ENCODE measurements at regions not wholly inside any gene's neighbourhood (a gene's known extent, or its start where the extent isn't known, plus 50 kb on each side); places are given as distances from the start of the nearest gene placed in this dataset.

DNA sequence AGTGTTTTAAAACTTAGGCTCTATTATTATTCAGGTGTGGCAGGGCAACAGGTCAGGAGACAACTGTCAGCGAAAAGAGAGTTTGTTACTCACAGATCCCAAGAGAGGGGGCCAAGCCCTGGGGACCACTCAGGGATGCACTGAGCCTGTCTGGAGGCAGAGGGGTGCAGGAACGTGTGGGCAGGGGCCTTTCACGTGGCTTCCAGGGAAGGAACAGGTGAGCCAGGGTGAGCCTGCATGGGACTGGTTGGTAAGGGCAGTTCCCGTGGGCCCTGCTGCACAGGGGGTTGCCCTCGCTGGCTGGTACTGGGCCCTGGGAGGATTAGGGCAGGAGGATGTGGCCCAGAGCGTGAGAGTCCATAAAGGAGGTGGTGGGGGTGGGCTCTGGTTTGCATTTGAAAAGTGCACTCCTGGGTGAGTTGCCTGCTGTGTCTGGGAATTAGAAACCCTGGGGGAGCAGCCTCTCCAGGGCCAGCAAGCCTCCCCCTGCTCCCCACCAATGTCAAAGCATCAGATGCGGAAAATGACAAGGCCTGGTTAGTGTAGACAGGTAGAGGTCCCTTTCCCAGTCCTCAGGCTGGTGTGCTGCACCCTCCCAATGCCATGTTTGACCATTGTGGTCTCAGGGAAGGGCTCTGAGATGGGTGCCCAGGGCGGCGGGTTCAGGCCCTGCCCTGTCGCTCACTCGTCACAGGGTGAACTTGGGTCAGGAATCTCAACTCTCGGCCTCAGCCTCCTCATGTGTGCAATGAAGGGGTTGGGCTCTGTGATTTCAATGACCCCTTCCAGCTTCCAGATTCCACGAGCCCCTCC lies 127.4 kb upstream of the RPS6KA2 start:
- no peak overlapping the region for H3K27ac ChIP-seq (ENCODE audit: extremely low read depth, low read depth, low read length)
- H3K4me1 ChIP-seq (ENCODE audit: control insufficient read depth, insufficient read depth, low read length), result no peaks in the 10 kb centered on the region
- no peaks in the 10 kb centered on the region for H3K9me3 ChIP-seq (ENCODE audit: control insufficient read depth, insufficient read depth, low read depth, low read length)
- TF ChIP-seq ZSCAN16 (tag by site-specific recombination; IDR thresholded peaks at IDR 0.05), result no peak
- peak; percentile 47 for TF ChIP-seq ZIC2 (tag by site-specific recombination; IDR thresholded peaks at IDR 0.05)
- TF ChIP-seq, protein P1, sequence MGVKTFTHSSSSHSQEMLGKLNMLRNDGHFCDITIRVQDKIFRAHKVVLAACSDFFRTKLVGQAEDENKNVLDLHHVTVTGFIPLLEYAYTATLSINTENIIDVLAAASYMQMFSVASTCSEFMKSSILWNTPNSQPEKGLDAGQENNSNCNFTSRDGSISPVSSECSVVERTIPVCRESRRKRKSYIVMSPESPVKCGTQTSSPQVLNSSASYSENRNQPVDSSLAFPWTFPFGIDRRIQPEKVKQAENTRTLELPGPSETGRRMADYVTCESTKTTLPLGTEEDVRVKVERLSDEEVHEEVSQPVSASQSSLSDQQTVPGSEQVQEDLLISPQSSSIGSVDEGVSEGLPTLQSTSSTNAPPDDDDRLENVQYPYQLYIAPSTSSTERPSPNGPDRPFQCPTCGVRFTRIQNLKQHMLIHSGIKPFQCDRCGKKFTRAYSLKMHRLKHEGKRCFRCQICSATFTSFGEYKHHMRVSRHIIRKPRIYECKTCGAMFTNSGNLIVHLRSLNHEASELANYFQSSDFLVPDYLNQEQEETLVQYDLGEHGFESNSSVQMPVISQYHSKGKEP (tag by site-specific recombination; IDR thresholded peaks at IDR 0.05), result no peak
- no peak for TF ChIP-seq KLF16 (tag by site-specific recombination; IDR thresholded peaks at IDR 0.05)
- no peak for TF ChIP-seq ZNF2 (tag by site-specific recombination; IDR thresholded peaks at IDR 0.05)
- no peak for TF ChIP-seq ZNF561 (tag by site-specific recombination; IDR thresholded peaks at IDR 0.05; ENCODE audit: borderline replicate concordance)
- peak; percentile 61 for TF ChIP-seq ZNF266 (tag by site-specific recombination; IDR thresholded peaks at IDR 0.05; ENCODE audit: low read depth)
- TF ChIP-seq ZNF138 (tag by site-specific recombination; IDR thresholded peaks at IDR 0.05; ENCODE audit: borderline replicate concordance), result no peak
- TF ChIP-seq ZNF202 (tag by site-specific recombination; IDR thresholded peaks at IDR 0.05; ENCODE audit: borderline replicate concordance), result no peak
- TF ChIP-seq SCRT2 (tag by site-specific recombination; IDR thresholded peaks at IDR 0.05), result no peak
- TF ChIP-seq ZNF19 (tag by site-specific recombination; IDR thresholded peaks at IDR 0.05; ENCODE audit: low read depth), result no peak
- no peak for TF ChIP-seq REPIN1 (tag by site-specific recombination; IDR thresholded peaks at IDR 0.05; ENCODE audit: low read depth)
- TF ChIP-seq, protein P2, sequence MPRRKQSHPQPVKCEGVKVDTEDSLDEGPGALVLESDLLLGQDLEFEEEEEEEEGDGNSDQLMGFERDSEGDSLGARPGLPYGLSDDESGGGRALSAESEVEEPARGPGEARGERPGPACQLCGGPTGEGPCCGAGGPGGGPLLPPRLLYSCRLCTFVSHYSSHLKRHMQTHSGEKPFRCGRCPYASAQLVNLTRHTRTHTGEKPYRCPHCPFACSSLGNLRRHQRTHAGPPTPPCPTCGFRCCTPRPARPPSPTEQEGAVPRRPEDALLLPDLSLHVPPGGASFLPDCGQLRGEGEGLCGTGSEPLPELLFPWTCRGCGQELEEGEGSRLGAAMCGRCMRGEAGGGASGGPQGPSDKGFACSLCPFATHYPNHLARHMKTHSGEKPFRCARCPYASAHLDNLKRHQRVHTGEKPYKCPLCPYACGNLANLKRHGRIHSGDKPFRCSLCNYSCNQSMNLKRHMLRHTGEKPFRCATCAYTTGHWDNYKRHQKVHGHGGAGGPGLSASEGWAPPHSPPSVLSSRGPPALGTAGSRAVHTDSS (tag by site-specific recombination; IDR thresholded peaks at IDR 0.05), result no peak
- no peak for TF ChIP-seq KLF8 (tag by site-specific recombination; IDR thresholded peaks at IDR 0.05)
- 0 out of 2 replicates have a peak, but pooled peaks have one; percentile 18 for TF ChIP-seq GLIS1 (tag by site-specific recombination; IDR thresholded peaks at IDR 0.05)
- H3K4me3 ChIP-seq (ENCODE audit: low read depth, low read length), result no peak overlapping the region
- ChIA-PET CTCF (no interaction called here), POLR2A (no interaction called here)
- H3K36me3 ChIP-seq (ENCODE audit: control insufficient read depth in 2 of 2, insufficient read depth in 1 of 2, low read length in 2 of 2), result no peaks in the 10 kb centered on the region

DNA sequence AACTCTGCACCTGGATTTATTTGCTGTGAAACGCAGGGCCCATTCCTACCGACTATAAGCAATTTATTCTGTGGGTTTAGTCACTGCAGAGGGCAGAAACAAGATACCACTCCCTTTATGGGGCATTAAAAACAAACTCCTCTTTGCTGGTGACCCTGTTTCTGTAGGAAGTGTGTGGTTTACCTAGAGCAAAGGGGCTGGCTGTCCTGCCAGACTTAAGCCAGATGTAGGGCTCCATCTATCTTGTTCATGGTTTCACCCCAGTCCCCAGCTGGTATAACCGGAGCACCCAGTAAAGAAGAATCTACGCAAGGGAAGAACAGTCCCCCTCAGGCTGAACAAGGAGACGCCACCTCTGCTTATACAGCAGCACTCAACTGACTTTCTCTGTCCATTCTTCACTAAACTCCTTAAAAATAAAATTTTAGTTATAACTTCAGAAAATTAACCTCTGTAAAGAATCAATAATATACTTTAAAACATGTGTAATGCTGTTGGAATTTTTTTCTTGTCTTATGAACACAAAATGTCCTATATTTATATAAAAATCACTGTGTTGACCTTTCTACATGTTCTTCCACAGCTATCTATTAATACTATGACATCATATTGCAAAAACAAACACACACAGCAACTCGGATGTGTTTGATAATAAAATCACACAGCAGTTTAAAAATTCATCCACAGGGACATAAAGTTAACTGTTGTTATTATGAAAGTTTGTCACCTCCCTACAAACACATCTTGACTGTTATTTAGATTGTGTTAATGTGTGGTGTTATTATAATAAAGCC lies 126.1 kb upstream of the RPS6KA2 start:
- Histone ChIP-seq H3K4me1 (ENCODE audit: control insufficient read depth, insufficient read depth, low read length) (no peaks in the 10 kb centered on the region), H3K27ac (ENCODE audit: extremely low read depth, low read depth, low read length) (no peak overlapping the region), H3K36me3 (ENCODE audit: control insufficient read depth in 2 of 2, insufficient read depth in 1 of 2, low read length in 2 of 2) (no peaks in the 10 kb centered on the region), H3K4me3 (ENCODE audit: low read depth, low read length) (no peak overlapping the region), H3K9me3 (ENCODE audit: control insufficient read depth, insufficient read depth, low read depth, low read length) (no peaks in the 10 kb centered on the region)
- TF ChIP-seq ZNF629 (tag by site-specific recombination; IDR thresholded peaks at IDR 0.05) (0 out of 2 replicates have a peak, but pooled peaks have one; percentile 13), ZNF561 (tag by site-specific recombination; IDR thresholded peaks at IDR 0.05; ENCODE audit: borderline replicate concordance) (no peak)
- TF ChIP-seq, protein P3, sequence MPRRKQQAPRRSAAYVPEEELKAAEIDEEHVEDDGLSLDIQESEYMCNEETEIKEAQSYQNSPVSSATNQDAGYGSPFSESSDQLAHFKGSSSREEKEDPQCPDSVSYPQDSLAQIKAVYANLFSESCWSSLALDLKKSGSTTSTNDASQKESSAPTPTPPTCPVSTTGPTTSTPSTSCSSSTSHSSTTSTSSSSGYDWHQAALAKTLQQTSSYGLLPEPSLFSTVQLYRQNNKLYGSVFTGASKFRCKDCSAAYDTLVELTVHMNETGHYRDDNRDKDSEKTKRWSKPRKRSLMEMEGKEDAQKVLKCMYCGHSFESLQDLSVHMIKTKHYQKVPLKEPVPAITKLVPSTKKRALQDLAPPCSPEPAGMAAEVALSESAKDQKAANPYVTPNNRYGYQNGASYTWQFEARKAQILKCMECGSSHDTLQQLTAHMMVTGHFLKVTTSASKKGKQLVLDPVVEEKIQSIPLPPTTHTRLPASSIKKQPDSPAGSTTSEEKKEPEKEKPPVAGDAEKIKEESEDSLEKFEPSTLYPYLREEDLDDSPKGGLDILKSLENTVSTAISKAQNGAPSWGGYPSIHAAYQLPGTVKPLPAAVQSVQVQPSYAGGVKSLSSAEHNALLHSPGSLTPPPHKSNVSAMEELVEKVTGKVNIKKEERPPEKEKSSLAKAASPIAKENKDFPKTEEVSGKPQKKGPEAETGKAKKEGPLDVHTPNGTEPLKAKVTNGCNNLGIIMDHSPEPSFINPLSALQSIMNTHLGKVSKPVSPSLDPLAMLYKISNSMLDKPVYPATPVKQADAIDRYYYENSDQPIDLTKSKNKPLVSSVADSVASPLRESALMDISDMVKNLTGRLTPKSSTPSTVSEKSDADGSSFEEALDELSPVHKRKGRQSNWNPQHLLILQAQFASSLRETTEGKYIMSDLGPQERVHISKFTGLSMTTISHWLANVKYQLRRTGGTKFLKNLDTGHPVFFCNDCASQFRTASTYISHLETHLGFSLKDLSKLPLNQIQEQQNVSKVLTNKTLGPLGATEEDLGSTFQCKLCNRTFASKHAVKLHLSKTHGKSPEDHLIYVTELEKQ (tag by site-specific recombination; IDR thresholded peaks at IDR 0.05; ENCODE audit: borderline replicate concordance), result no peak
- TF ChIP-seq, protein P4, sequence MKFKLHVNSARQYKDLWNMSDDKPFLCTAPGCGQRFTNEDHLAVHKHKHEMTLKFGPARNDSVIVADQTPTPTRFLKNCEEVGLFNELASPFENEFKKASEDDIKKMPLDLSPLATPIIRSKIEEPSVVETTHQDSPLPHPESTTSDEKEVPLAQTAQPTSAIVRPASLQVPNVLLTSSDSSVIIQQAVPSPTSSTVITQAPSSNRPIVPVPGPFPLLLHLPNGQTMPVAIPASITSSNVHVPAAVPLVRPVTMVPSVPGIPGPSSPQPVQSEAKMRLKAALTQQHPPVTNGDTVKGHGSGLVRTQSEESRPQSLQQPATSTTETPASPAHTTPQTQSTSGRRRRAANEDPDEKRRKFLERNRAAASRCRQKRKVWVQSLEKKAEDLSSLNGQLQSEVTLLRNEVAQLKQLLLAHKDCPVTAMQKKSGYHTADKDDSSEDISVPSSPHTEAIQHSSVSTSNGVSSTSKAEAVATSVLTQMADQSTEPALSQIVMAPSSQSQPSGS (tag by site-specific recombination; IDR thresholded peaks at IDR 0.05; ENCODE audit: low read depth), result peak; percentile 75
- ChIA-PET POLR2A (no interaction called here), CTCF (interaction anchor here (0.9 kb wide), 1 partner anchor 41 kb away, joined by 3 read pairs; no protein-coding TSS in a partner anchor)

All from HEK293 (cell line).